HepG2 (cell line): ENCODE measurements at regions not wholly inside any gene's neighbourhood (a gene's known extent, or its start where the extent isn't known, plus 50 kb on each side); places are given as distances from the start of the nearest gene placed in this dataset.

ENCODE experiments used
- ATAC-seq: fragments of 200-7000 bp; cut with Tn5 transposase; 3 replicates; pipeline ENCODE4 v1.9.1; 2020; ENCODE audit warnings: mild to moderate bottlenecking, moderate library complexity
- BruUV-seq: library from RNA; stranded (reverse); fragments of 400-500 nt; replicated peaks from 2 replicates; lab custom pipeline; 2021; lab: Mats Ljungman, UMichigan
- CTCF ChIA-PET: fragments of 300-600 bp; formaldehyde crosslinking; extraction: SDS; loops from one replicate; lab custom pipeline; 2021; ENCODE audit warnings: low total read pairs, inconsistent platforms, low intra/inter-chr PET ratio; lab: Yijun Ruan, JAX
- POLR2A ChIA-PET: fragments of 350-600 bp; sonication (Branson Sonifier 250); formaldehyde crosslinking; loops from one replicate; lab custom pipeline; 2020; ENCODE audit warnings: antibody characterized with exemption, inconsistent platforms; lab: Yijun Ruan, JAX
- DNase-seq: peaks from one replicate; pipeline ENCODE4 v3.0.0-alpha.2; 2015; ENCODE audit warnings: low spot score
- FAIRE-seq: peaks from 3 replicates; lab custom pipeline; 2011; peaks lifted over from hg19 to GRCh38; lab: Jason Lieb, UNC
- H2AFZ ChIP-seq: one replicate; pipeline ENCODE4 v1.6.1; 2011; ENCODE audit warnings: low read length, inconsistent platforms
- H3K27ac ChIP-seq: fragments of 300-600 bp; 3 replicates; pipeline ENCODE4 v1.8.0; 2011; ENCODE audit warnings: mixed run types, mild to moderate bottlenecking, mixed read lengths, low read length, inconsistent platforms; ENCODE audit not compliant: insufficient read depth; ENCODE audit errors: extremely low read length
- H3K27me3 ChIP-seq, 2 experiments: fragments of 200-600 bp in 1 of 2; 2 replicates in 1 of 2; 3 replicates in 1 of 2; pipeline versions ENCODE4 v1.6.0 to v1.8.0; 2011; ENCODE audit warnings: low read length in 2 of 2, mild to moderate bottlenecking in 2 of 2, moderate library complexity in 2 of 2, inconsistent platforms in 1 of 2; ENCODE audit not compliant: insufficient read depth in 2 of 2, control insufficient read depth in 1 of 2
- H3K36me3 ChIP-seq, 2 experiments: fragments of 200-600 bp in 1 of 2; replicated peaks in 1 of 2; 2 replicates in 1 of 2; 3 replicates in 1 of 2; pipeline versions ENCODE4 v1.5.1 to v1.8.0; 2011; ENCODE audit warnings: low read length in 2 of 2, inconsistent platforms in 1 of 2; ENCODE audit not compliant: insufficient read depth in 2 of 2, control insufficient read depth in 1 of 2
- H3K4me1 ChIP-seq: 2 replicates; pipeline ENCODE4 v1.5.1; 2012; ENCODE audit warnings: low read length, inconsistent platforms; ENCODE audit not compliant: insufficient read depth
- H3K4me2 ChIP-seq: 2 replicates; pipeline ENCODE4 v1.6.0; 2011; ENCODE audit warnings: low read depth, low read length, inconsistent platforms
- H3K4me3 ChIP-seq, 3 experiments: fragments of 200-600 bp in 1 of 3; sonication (generic), shearing (Covaris generic) in 1 of 3; replicated peaks in 1 of 3; 2 replicates each; pipeline ENCODE4 v1.5.1; 2011 to 2016; ENCODE audit warnings: low read length in 3 of 3, inconsistent platforms in 2 of 3, low read depth in 2 of 3, mild to moderate bottlenecking in 2 of 3, control low read depth in 1 of 3, mixed read lengths in 1 of 3; ENCODE audit not compliant: insufficient read depth in 1 of 3
- H3K79me2 ChIP-seq: one replicate; pipeline ENCODE4 v1.6.1; 2011; ENCODE audit warnings: low read length, inconsistent platforms; ENCODE audit not compliant: insufficient read depth
- H3K9ac ChIP-seq: 2 replicates; pipeline ENCODE4 v1.6.0; 2011; ENCODE audit warnings: mild to moderate bottlenecking, low read depth, low read length, inconsistent platforms; ENCODE audit not compliant: insufficient read depth
- H3K9me3 ChIP-seq: 2 replicates; pipeline ENCODE4 v1.5.1; 2012; ENCODE audit warnings: mild to moderate bottlenecking, low read length
- H4K20me1 ChIP-seq: 2 replicates; pipeline ENCODE4 v1.6.0; 2011; ENCODE audit warnings: inconsistent platforms, mild to moderate bottlenecking, low read length, moderate library complexity; ENCODE audit not compliant: insufficient read depth
- ATF6 ChIP-seq: sonication (generic); formaldehyde crosslinking; conservative IDR thresholded peaks from 2 replicates; pipeline ENCODE4 v1.4.0; 2020; ENCODE audit warnings: missing genetic modification reagents
- CCAR2 ChIP-seq: fragments of 200-400 bp; formaldehyde crosslinking; optimal IDR thresholded peaks from 2 replicates; pipeline ENCODE3; 2018; ENCODE audit warnings: low read depth, mild to moderate bottlenecking, low read length, moderate library complexity
- FOXO4 ChIP-seq: sonication (generic); formaldehyde crosslinking; conservative IDR thresholded peaks from 2 replicates; pipeline ENCODE4 v1.8.1; 2023; ENCODE audit warnings: missing genetic modification reagents
- KDM5B ChIP-seq: sonication (generic); formaldehyde crosslinking; IDR thresholded peaks from 2 replicates; pipeline ENCODE4 v1.4.0; 2020; ENCODE audit warnings: missing genetic modification reagents, mild to moderate bottlenecking, borderline replicate concordance
- KLF11 ChIP-seq: IDR thresholded peaks from 2 replicates; pipeline ENCODE4 v1.6.1; 2016; ENCODE audit warnings: missing compliant biosample characterization
- MXD4 ChIP-seq: IDR thresholded peaks from 2 replicates; pipeline ENCODE4 v1.6.1; 2016; ENCODE audit warnings: mild to moderate bottlenecking, missing biosample characterization, missing genetic modification reagents
- RBFOX2 ChIP-seq: fragments of 200-400 bp; formaldehyde crosslinking; IDR thresholded peaks from 2 replicates; pipeline ENCODE4 v1.6.1; 2017; ENCODE audit warnings: low read depth, mild to moderate bottlenecking, low read length
- ZC3H13 ChIP-seq: sonication (generic); formaldehyde crosslinking; IDR thresholded peaks from 2 replicates; pipeline ENCODE4 v1.8.1; 2023; ENCODE audit warnings: mild to moderate bottlenecking, missing genetic modification reagents, moderate library complexity
- ZNF550 ChIP-seq: sonication (generic); formaldehyde crosslinking; IDR thresholded peaks from 2 replicates; pipeline ENCODE4 v1.4.0; 2020; ENCODE audit warnings: mild to moderate bottlenecking, missing genetic modification reagents, borderline replicate concordance
- ZNF660 ChIP-seq: sonication (generic); formaldehyde crosslinking; IDR thresholded peaks from 2 replicates; pipeline ENCODE4 v1.5.1; 2020; ENCODE audit warnings: mild to moderate bottlenecking, low read depth, missing genetic modification reagents, borderline replicate concordance
- ZSCAN25 ChIP-seq: sonication (generic); formaldehyde crosslinking; IDR thresholded peaks from 2 replicates; pipeline ENCODE4 v1.8.0; 2022; ENCODE audit warnings: mild to moderate bottlenecking, missing genetic modification reagents
- WGBS: methylation state at CpG from one replicate; pipeline ENCODE4 v1.1.6; 2017; ENCODE audit warnings: low lambda C conversion rate; 5-methylcytosine and 5-hydroxymethylcytosine counted together
- in situ Hi-C: cut with HindIII; loops from 2 replicates; pipeline ENCODE4 v1.10.0; 2017; ENCODE audit warnings: low pct_unique_long_range_greater_than_20kb; ENCODE audit not compliant: extremely low pct_ligation_motif_present
- intact Hi-C: fragments of 100-400 bp; cut with micrococcal nuclease; formaldehyde crosslinking; loops from one replicate; pipeline ENCODE4 v1.10.0; 2022; ENCODE audit not compliant: unreplicated experiment
- TF ChIP-seq, protein P1 (sequence below): sonication (generic); formaldehyde crosslinking; IDR thresholded peaks from 2 replicates; pipeline ENCODE4 v1.4.0; 2020; ENCODE audit warnings: mild to moderate bottlenecking, low read depth, missing genetic modification reagents

DNA sequence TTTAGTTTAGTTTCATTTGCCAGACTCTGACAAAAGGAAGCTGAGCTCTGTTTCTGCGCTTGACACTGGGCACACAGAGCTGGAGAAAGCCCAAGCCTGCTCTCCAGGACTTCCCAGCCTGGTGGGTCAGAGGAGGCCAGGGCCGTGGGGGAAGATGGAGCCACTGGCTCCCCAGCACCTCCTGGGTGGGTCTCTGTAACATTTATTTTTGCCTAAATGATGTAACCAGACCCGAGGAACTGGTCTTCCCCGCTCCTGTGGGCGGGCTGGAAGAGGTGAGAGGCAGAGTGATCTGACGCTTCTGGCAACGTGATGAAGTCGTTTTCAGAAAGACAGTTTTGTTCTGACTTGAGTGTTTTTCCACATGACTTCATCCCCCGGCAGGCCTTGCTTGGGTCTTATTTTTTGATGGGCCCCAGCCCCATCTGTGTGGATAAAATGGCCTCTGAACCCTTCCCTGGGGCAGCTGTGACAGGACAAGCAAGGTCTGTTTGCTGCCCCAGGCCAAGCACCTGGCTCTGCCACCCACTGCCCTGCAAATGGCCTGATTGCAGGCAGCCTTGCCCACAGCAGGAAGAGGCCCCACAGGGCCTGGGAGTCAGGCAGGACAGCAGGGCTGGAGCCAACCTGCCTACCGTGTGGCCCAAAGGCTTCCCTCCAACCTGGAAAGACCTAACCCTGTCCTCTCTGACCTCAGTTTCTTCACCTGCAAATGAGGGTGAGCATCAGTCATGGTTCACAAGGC lies 304.9 kb upstream of the ZMIZ1 start:
- in situ Hi-C loops (no loop called here), intact Hi-C loops (no loop called here)
- Histone ChIP-seq H3K27me3 (peaks cover 0 to 36% of the 10 kb centered on the region in 2 experiments; a peak in 2 of 5 replicates), H4K20me1 (no peaks in the 10 kb centered on the region; the same call in 1 of the 2 replicates), H3K4me3 (no peak overlapping the region), H3K4me2 (no peak overlapping the region), H2AFZ (no peak overlapping the region), H3K9ac (no peak overlapping the region), H3K36me3 (no peaks in the 10 kb centered on the region), H3K79me2 (no peaks in the 10 kb centered on the region), H3K27ac (no peak overlapping the region), H3K4me1 (peaks cover 17% of the 10 kb centered on the region), H3K9me3 (no peaks in the 10 kb centered on the region)
- ChIA-PET CTCF (no interaction called here), POLR2A (no interaction called here)
- no TSS peak for BruUV-seq
- ATAC-seq (no peak), FAIRE-seq (no peak), DNase-seq (no peak)
- WGBS: 25% methylated on average over 6 of the region's 10 CpGs
- TF ChIP-seq ZSCAN25 (CRISPR knock-in tag) (no peak), MXD4 (CRISPR knock-in tag) (no peak), KLF11 (CRISPR knock-in tag) (no peak), ZC3H13 (CRISPR knock-in tag) (no peak), KDM5B (CRISPR knock-in tag) (no peak), FOXO4 (CRISPR knock-in tag) (no peak), ATF6 (CRISPR knock-in tag) (no peak), CCAR2 (no peak), RBFOX2 (no peak), ZNF550 (CRISPR knock-in tag) (no peak), ZNF660 (CRISPR knock-in tag) (no peak)
- TF ChIP-seq, protein P1, sequence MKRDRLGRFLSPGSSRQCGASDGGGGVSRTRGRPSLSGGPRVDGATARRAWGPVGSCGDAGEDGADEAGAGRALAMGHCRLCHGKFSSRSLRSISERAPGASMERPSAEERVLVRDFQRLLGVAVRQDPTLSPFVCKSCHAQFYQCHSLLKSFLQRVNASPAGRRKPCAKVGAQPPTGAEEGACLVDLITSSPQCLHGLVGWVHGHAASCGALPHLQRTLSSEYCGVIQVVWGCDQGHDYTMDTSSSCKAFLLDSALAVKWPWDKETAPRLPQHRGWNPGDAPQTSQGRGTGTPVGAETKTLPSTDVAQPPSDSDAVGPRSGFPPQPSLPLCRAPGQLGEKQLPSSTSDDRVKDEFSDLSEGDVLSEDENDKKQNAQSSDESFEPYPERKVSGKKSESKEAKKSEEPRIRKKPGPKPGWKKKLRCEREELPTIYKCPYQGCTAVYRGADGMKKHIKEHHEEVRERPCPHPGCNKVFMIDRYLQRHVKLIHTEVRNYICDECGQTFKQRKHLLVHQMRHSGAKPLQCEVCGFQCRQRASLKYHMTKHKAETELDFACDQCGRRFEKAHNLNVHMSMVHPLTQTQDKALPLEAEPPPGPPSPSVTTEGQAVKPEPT (CRISPR knock-in tag): no peak
